ENCODE measurements at regions not wholly inside any gene's neighbourhood (a gene's known extent, or its start where the extent isn't known, plus 50 kb on each side); places are given as distances from the start of the nearest gene placed in this dataset.

- TF ChIP-seq POLR2AphosphoS5 (IDR thresholded peaks at IDR 0.05; ENCODE audit: low read depth, low read length), result no peak
- TF ChIP-seq ZFX (IDR thresholded peaks at IDR 0.05), result no peak
- TF ChIP-seq SIN3A (IDR thresholded peaks at IDR 0.05; ENCODE audit: low read depth), result no peak
- TF ChIP-seq RAD21 (IDR thresholded peaks at IDR 0.05; ENCODE audit: low read depth), result no peak
Observed at GRCh38 chr1:170790651-170791071, 126.7 kb downstream of the PRRX1 start (continued).

- no peak for TF ChIP-seq CEBPB (IDR thresholded peaks at IDR 0.05; ENCODE audit: low read depth)
- no peak for TF ChIP-seq FOSL1 (IDR thresholded peaks at IDR 0.05; ENCODE audit: low read depth)
- TF ChIP-seq POLR2A (IDR thresholded peaks at IDR 0.05; ENCODE audit: borderline replicate concordance, extremely low read depth, insufficient read depth, insufficient read length), result no peak
- TF ChIP-seq TCF7L2 (IDR thresholded peaks at IDR 0.05; ENCODE audit: borderline replicate concordance, extremely low read depth, insufficient read depth, insufficient read length), result no peak
- no peak for TF ChIP-seq SIN3A (IDR thresholded peaks at IDR 0.05; ENCODE audit: low read depth)
- TF ChIP-seq POLR2AphosphoS5 (IDR thresholded peaks at IDR 0.05; ENCODE audit: low read depth, low read length), result no peak
- no peak for TF ChIP-seq SRF (IDR thresholded peaks at IDR 0.05; ENCODE audit: low read depth)
- TF ChIP-seq RAD21 (IDR thresholded peaks at IDR 0.05; ENCODE audit: low read depth), result no peak
- no peak for TF ChIP-seq ZNF274 (IDR thresholded peaks at IDR 0.05; ENCODE audit: low read depth, low read length)
- no peak for TF ChIP-seq ZBTB33 (IDR thresholded peaks at IDR 0.05; ENCODE audit: extremely low read depth, insufficient replicate concordance, low read length)
- TF ChIP-seq EZH2 (IDR thresholded peaks at IDR 0.05), result no peak
- no peak for TF ChIP-seq YY1 (IDR thresholded peaks at IDR 0.05; ENCODE audit: extremely low read depth, insufficient replicate concordance, low read depth, low read length)
- no peak for TF ChIP-seq SP1 (IDR thresholded peaks at IDR 0.05; ENCODE audit: low read depth)
- no peaks in the 10 kb centered on the region for H3K27me3 ChIP-seq (ENCODE audit: insufficient read depth, low read length)
- H3K9me2 ChIP-seq (ENCODE audit: insufficient read depth), result no peaks in the 10 kb centered on the region
- H4K20me1 ChIP-seq (ENCODE audit: insufficient read depth), result no peaks in the 10 kb centered on the region
- POLR2A ChIA-PET, result no interaction called here
- H3K4me2 ChIP-seq (ENCODE audit: low read length), result no peak overlapping the region
- no peaks in the 10 kb centered on the region for H3K9me3 ChIP-seq (ENCODE audit: control insufficient read depth in 1 of 2, insufficient read depth in 1 of 2, low read depth in 1 of 2, low read length in 2 of 2)
- ATAC-seq (no peak), DNase-seq (ENCODE audit: low read depth, low spot score) (no peak)
- intact Hi-C loops (cut with micrococcal nuclease), result no loop called here
- RAD21 ChIA-PET (ENCODE audit: low non-redundant PET in 1 of 2, low total read pairs in 2 of 2, uncharacterized antibody in 2 of 2, unreplicated experiment in 2 of 2), result no interaction called here
- no peaks in the 10 kb centered on the region for H3K79me2 ChIP-seq (ENCODE audit: insufficient read depth, low read length)
- CTCF ChIA-PET, result no interaction called here
- no peak overlapping the region for H2AFZ ChIP-seq (ENCODE audit: low read depth, low read length, poor library complexity, severe bottlenecking)
- H3K4me1 ChIP-seq (ENCODE audit: control insufficient read depth in 1 of 2, insufficient read depth in 2 of 2, low read length in 2 of 2), result no peaks in the 10 kb centered on the region
- H3K9ac ChIP-seq (ENCODE audit: low read length), result no peak overlapping the region
- BruUV-seq (replicated peaks), result no TSS peak
- H3K4me3 ChIP-seq (replicated peaks in 1 of 2; ENCODE audit: low read depth in 1 of 2, low read length in 2 of 2), result no peak overlapping the region
- H3K27ac ChIP-seq (ENCODE audit: low read depth, low read length), result no peak overlapping the region
- H3K36me3 ChIP-seq (ENCODE audit: control insufficient read depth in 1 of 2, insufficient read depth in 2 of 2, low read length in 2 of 2), result no peaks in the 10 kb centered on the region
Observed at GRCh38 chr1:170791941-170792340, 128.0 kb downstream of the PRRX1 start.
